ENCODE measurements at regions not wholly inside any gene's neighbourhood (a gene's known extent, or its start where the extent isn't known, plus 50 kb on each side); places are given as distances from the start of the nearest gene placed in this dataset.

DNA sequence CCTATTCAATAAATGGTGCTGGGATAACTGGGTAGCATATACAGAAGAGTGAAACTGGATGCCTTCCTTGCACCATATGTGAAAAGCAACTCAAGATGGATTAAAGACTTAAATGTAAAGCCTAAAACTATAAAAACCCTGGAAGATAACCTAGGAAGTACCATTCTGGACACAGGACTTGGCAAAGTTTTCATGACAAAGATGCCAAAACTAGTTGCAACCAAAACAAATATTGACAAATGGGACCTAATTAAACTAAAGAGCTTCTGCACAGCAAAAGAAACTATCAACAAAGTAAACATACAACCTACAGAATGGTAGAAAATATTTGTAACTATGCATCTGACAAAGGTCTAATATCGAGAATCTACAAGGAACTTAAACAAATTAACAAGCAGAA is 129.1 kb upstream of the CTBP2 start:
- TF ChIP-seq POLR2A (IDR thresholded peaks at IDR 0.05; ENCODE audit: low read depth, low read length) (no peak), POLR2AphosphoS5 (IDR thresholded peaks at IDR 0.05; ENCODE audit: insufficient read depth, low read depth, low read length) (no peak), GATA2 (IDR thresholded peaks at IDR 0.05; ENCODE audit: insufficient read depth, insufficient read length, low read depth, low read length) (no peak), JUN (IDR thresholded peaks at IDR 0.05; ENCODE audit: borderline replicate concordance, insufficient read depth, insufficient read length, low read depth) (no peak), EZH2 (IDR thresholded peaks at IDR 0.05; ENCODE audit: borderline replicate concordance, low read depth, low read length, severe bottlenecking) (no peak)
- TF ChIP-seq, protein P1, sequence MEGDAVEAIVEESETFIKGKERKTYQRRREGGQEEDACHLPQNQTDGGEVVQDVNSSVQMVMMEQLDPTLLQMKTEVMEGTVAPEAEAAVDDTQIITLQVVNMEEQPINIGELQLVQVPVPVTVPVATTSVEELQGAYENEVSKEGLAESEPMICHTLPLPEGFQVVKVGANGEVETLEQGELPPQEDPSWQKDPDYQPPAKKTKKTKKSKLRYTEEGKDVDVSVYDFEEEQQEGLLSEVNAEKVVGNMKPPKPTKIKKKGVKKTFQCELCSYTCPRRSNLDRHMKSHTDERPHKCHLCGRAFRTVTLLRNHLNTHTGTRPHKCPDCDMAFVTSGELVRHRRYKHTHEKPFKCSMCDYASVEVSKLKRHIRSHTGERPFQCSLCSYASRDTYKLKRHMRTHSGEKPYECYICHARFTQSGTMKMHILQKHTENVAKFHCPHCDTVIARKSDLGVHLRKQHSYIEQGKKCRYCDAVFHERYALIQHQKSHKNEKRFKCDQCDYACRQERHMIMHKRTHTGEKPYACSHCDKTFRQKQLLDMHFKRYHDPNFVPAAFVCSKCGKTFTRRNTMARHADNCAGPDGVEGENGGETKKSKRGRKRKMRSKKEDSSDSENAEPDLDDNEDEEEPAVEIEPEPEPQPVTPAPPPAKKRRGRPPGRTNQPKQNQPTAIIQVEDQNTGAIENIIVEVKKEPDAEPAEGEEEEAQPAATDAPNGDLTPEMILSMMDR (IDR thresholded peaks at IDR 0.05; ENCODE audit: extremely low read depth in 1 of 2, insufficient read depth in 1 of 2, low read depth in 1 of 2, low read length in 2 of 2) = no peak
